ENCODE measurements at regions not wholly inside any gene's neighbourhood (a gene's known extent, or its start where the extent isn't known, plus 50 kb on each side); places are given as distances from the start of the nearest gene placed in this dataset.

GRCh38 chr2:158894078-158894477, 74.4 kb upstream of the TANC1 start:
- H4K20me1 ChIP-seq (ENCODE audit: insufficient read depth, low read length): no peaks in the 10 kb centered on the region
- no peaks in the 10 kb centered on the region for H3K4me1 ChIP-seq (ENCODE audit: insufficient read depth, low read length)
- H3K36me3 ChIP-seq (ENCODE audit: insufficient read depth, low read length): no peaks in the 10 kb centered on the region
- H3K27ac ChIP-seq (ENCODE audit: low read length): no peak overlapping the region
- TF ChIP-seq EZH2 (IDR thresholded peaks at IDR 0.05; ENCODE audit: borderline replicate concordance, low read depth, low read length, severe bottlenecking): no peak
- no peak for TF ChIP-seq CTCF (IDR thresholded peaks at IDR 0.05; ENCODE audit: borderline replicate concordance, extremely low read depth, low read length, poor library complexity, severe bottlenecking)
- H3K79me2 ChIP-seq (ENCODE audit: insufficient read depth, low read length): no peaks in the 10 kb centered on the region
- no peaks in the 10 kb centered on the region for H3K9me3 ChIP-seq (ENCODE audit: insufficient read depth, low read length, severe bottlenecking)
- H2AFZ ChIP-seq (ENCODE audit: low read depth, low read length): no peak overlapping the region
- ATAC-seq (ENCODE audit: insufficient read depth, low read depth) (no peak), DNase-seq (no peak)
- no peak overlapping the region for H3K9ac ChIP-seq (ENCODE audit: low read depth, low read length)
- no peak overlapping the region for H3K4me2 ChIP-seq (ENCODE audit: insufficient read depth, low read length)
- no peak overlapping the region for H3K4me3 ChIP-seq (ENCODE audit: low read depth in 1 of 2, low read length in 2 of 2)
- no peaks in the 10 kb centered on the region for H3K27me3 ChIP-seq (ENCODE audit: insufficient read depth, low read length, poor library complexity)

DNA sequence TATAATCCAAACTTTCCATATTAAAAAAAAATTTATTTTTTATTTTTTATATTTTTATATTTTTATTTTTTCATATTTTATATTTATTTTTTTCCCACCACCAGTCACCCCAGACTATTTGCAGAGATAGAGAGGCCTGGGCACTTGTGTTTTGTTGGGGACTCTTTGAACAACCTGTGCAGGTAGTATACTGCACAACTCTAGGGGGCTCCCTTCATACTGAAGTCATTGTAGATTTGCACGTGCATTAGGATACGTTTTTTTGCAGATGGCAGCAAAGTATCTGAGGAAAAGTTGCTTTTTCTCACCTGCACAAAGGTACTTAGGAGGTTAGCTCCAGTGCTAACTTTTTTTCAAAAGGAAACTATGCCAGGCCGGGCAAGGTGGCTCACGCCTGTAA, 73.9 kb upstream of the TANC1 start:
- H3K4me1 ChIP-seq (ENCODE audit: insufficient read depth, low read length): no peaks in the 10 kb centered on the region
- H3K4me3 ChIP-seq (ENCODE audit: low read depth in 1 of 2, low read length in 2 of 2): no peak overlapping the region
- H3K27ac ChIP-seq (ENCODE audit: low read length): no peak overlapping the region
- no peaks in the 10 kb centered on the region for H3K9me3 ChIP-seq (ENCODE audit: insufficient read depth, low read length, severe bottlenecking)
- ATAC-seq (ENCODE audit: insufficient read depth, low read depth) (no peak), DNase-seq (no peak)
- no peaks in the 10 kb centered on the region for H4K20me1 ChIP-seq (ENCODE audit: insufficient read depth, low read length)
- no peak overlapping the region for H2AFZ ChIP-seq (ENCODE audit: low read depth, low read length)
- H3K4me2 ChIP-seq (ENCODE audit: insufficient read depth, low read length): no peak overlapping the region
- no peak for TF ChIP-seq CTCF (IDR thresholded peaks at IDR 0.05; ENCODE audit: borderline replicate concordance, extremely low read depth, low read length, poor library complexity, severe bottlenecking)
- TF ChIP-seq EZH2 (IDR thresholded peaks at IDR 0.05; ENCODE audit: borderline replicate concordance, low read depth, low read length, severe bottlenecking): no peak
- H3K79me2 ChIP-seq (ENCODE audit: insufficient read depth, low read length): no peaks in the 10 kb centered on the region
- no peaks in the 10 kb centered on the region for H3K27me3 ChIP-seq (ENCODE audit: insufficient read depth, low read length, poor library complexity)
- H3K36me3 ChIP-seq (ENCODE audit: insufficient read depth, low read length): no peaks in the 10 kb centered on the region
- no peak overlapping the region for H3K9ac ChIP-seq (ENCODE audit: low read depth, low read length)

GRCh38 chr2:158900345-158900744, 68.1 kb upstream of the TANC1 start:
- TF ChIP-seq CTCF (IDR thresholded peaks at IDR 0.05; ENCODE audit: borderline replicate concordance, extremely low read depth, low read length, poor library complexity, severe bottlenecking): no peak
- no peak for TF ChIP-seq EZH2 (IDR thresholded peaks at IDR 0.05; ENCODE audit: borderline replicate concordance, low read depth, low read length, severe bottlenecking)
- no peak overlapping the region for H3K4me2 ChIP-seq (ENCODE audit: insufficient read depth, low read length)
- no peaks in the 10 kb centered on the region for H3K36me3 ChIP-seq (ENCODE audit: insufficient read depth, low read length)
- no peaks in the 10 kb centered on the region for H4K20me1 ChIP-seq (ENCODE audit: insufficient read depth, low read length)
- H2AFZ ChIP-seq (ENCODE audit: low read depth, low read length): no peak overlapping the region
- ATAC-seq (ENCODE audit: insufficient read depth, low read depth) (no peak), DNase-seq (no peak)
- no peak overlapping the region for H3K4me3 ChIP-seq (ENCODE audit: low read depth in 1 of 2, low read length in 2 of 2)
- H3K4me1 ChIP-seq (ENCODE audit: insufficient read depth, low read length): no peaks in the 10 kb centered on the region
- no peak overlapping the region for H3K27ac ChIP-seq (ENCODE audit: low read length)
- no peaks in the 10 kb centered on the region for H3K79me2 ChIP-seq (ENCODE audit: insufficient read depth, low read length)
- H3K9me3 ChIP-seq (ENCODE audit: insufficient read depth, low read length, severe bottlenecking): no peaks in the 10 kb centered on the region
- H3K9ac ChIP-seq (ENCODE audit: low read depth, low read length): no peak overlapping the region
- H3K27me3 ChIP-seq (ENCODE audit: insufficient read depth, low read length, poor library complexity): no peaks in the 10 kb centered on the region

DNA sequence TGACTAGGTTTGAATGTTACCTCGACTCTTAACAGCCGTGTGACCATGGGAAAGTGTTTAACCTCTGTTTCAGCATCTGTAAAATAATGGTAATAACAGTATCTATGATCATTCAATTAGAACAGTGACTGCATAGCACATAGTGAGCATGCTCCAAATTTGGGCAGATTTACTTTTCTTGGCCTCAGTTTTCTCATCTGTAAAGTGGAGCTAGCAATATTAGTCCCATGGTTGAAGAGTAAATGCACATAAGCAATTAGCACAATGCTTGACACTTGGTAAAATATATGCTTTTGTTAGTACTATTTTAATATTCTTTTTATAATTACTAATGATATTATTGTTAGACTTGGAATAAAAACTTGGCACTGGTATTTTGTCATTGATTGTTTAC, 66.4 kb upstream of the TANC1 start:
- Histone ChIP-seq H3K79me2 (ENCODE audit: insufficient read depth, low read length) (no peaks in the 10 kb centered on the region), H3K4me3 (ENCODE audit: low read depth in 1 of 2, low read length in 2 of 2) (no peak overlapping the region), H3K4me2 (ENCODE audit: insufficient read depth, low read length) (no peak overlapping the region), H2AFZ (ENCODE audit: low read depth, low read length) (no peak overlapping the region), H3K4me1 (ENCODE audit: insufficient read depth, low read length) (no peaks in the 10 kb centered on the region), H4K20me1 (ENCODE audit: insufficient read depth, low read length) (no peaks in the 10 kb centered on the region), H3K36me3 (ENCODE audit: insufficient read depth, low read length) (no peaks in the 10 kb centered on the region), H3K27me3 (ENCODE audit: insufficient read depth, low read length, poor library complexity) (no peaks in the 10 kb centered on the region), H3K27ac (ENCODE audit: low read length) (no peak overlapping the region), H3K9me3 (ENCODE audit: insufficient read depth, low read length, severe bottlenecking) (no peaks in the 10 kb centered on the region), H3K9ac (ENCODE audit: low read depth, low read length) (no peak overlapping the region)
- ATAC-seq (ENCODE audit: insufficient read depth, low read depth) (no peak), DNase-seq (no peak)
- TF ChIP-seq CTCF (IDR thresholded peaks at IDR 0.05; ENCODE audit: borderline replicate concordance, extremely low read depth, low read length, poor library complexity, severe bottlenecking) (no peak), EZH2 (IDR thresholded peaks at IDR 0.05; ENCODE audit: borderline replicate concordance, low read depth, low read length, severe bottlenecking) (no peak)
